Upper lobe of left lung (tissue), 6 donors: ENCODE measurements at regions not wholly inside any gene's neighbourhood (a gene's known extent, or its start where the extent isn't known, plus 50 kb on each side); places are given as distances from the start of the nearest gene placed in this dataset.

Source experiments
- ATAC-seq, 2 donors: fragments of 200-7000 bp; cut with Tn5 transposase; one replicate each; pipeline ENCODE4 v1.9.1; 2022; ENCODE audit warnings: mild to moderate bottlenecking in 2 of 2, moderate library complexity in 2 of 2; ENCODE audit not compliant: low FRiP score in 2 of 2
- DNase-seq, 2 donors: peaks; one replicate each; pipeline ENCODE4 v3.0.0-alpha.2; 2019 to 2020
- H3K27ac ChIP-seq, 4 donors: fragments of 200-600 bp; sonication (generic); one replicate each; pipeline ENCODE4 v1.5.1; 2016 to 2019
- H3K27me3 ChIP-seq, 4 donors: fragments of 200-600 bp; sonication (generic); one replicate each; pipeline ENCODE4 v1.5.1; 2017 to 2019
- H3K36me3 ChIP-seq, 4 donors: fragments of 200-600 bp; sonication (generic); one replicate each; pipeline ENCODE4 v1.5.1; 2016 to 2019
- H3K4me1 ChIP-seq, 4 donors: fragments of 200-600 bp; sonication (generic); one replicate each; pipeline ENCODE4 v1.5.1; 2018 to 2019
- H3K4me3 ChIP-seq, 4 donors: fragments of 200-600 bp; sonication (generic); one replicate each; pipeline ENCODE4 v1.5.1; 2017 to 2019; ENCODE audit warnings: mild to moderate bottlenecking in 2 of 4, moderate library complexity in 1 of 4
- H3K9me3 ChIP-seq, 4 donors: fragments of 200-600 bp; sonication (generic); one replicate each; pipeline ENCODE4 v1.5.1; 2018 to 2019
- CTCF ChIP-seq, 6 experiments: fragments of 450-650 bp in 4 of 6; fragments of 200-600 bp in 2 of 6; sonication (generic) in 2 of 6; IDR thresholded peaks; one replicate each; pipeline ENCODE4 v1.5.1; 2016 to 2019; ENCODE audit warnings: antibody characterized with exemption in 6 of 6
- EP300 ChIP-seq, 4 donors: sonication (generic); formaldehyde crosslinking; IDR thresholded peaks; one replicate each; pipeline ENCODE4 v1.5.1; 2017; ENCODE audit warnings: antibody characterized with exemption in 4 of 4, control low read depth in 2 of 4
- POLR2A ChIP-seq, 4 donors: fragments of 450-650 bp; IDR thresholded peaks; one replicate each; pipeline ENCODE4 v1.5.1; 2016 to 2017; ENCODE audit warnings: antibody characterized with exemption in 4 of 4, mild to moderate bottlenecking in 2 of 4
- POLR2AphosphoS5 ChIP-seq, 2 donors: sonication (generic); formaldehyde crosslinking; IDR thresholded peaks; one replicate each; pipeline ENCODE4 v1.5.1; 2017; ENCODE audit warnings: antibody characterized with exemption in 2 of 2
- WGBS, 2 donors: methylation state at CpG; one replicate each; pipeline ENCODE4 v1.1.5; 2017 to 2018; 5-methylcytosine and 5-hydroxymethylcytosine counted together
- donor health status: DM: no; HTN: no; CAD: no; lungs with moderate emphysema.
- donor health status: DM: no; HTN: yes; CAD: no; lungs with severe emphysema.

- peaks cover 6 to 25% (median 19%) of the 10 kb centered on the region in 4 donors for H3K4me1 ChIP-seq
- DNase-seq (no peak), ATAC-seq (no peak)
- no peaks in the 10 kb centered on the region for H3K36me3 ChIP-seq
- no peak overlapping the region for H3K4me3 ChIP-seq
- no peak for TF ChIP-seq CTCF (IDR thresholded peaks at IDR 0.05)
- no peak for TF ChIP-seq EP300 (IDR thresholded peaks at IDR 0.05)
- TF ChIP-seq POLR2AphosphoS5 (IDR thresholded peaks at IDR 0.05), result no peak
- no peak for TF ChIP-seq POLR2A (IDR thresholded peaks at IDR 0.05)
- H3K27ac ChIP-seq, result no peak overlapping the region
- H3K9me3 ChIP-seq, result no peaks in the 10 kb centered on the region
- H3K27me3 ChIP-seq, result no peaks in the 10 kb centered on the region
- WGBS, 2 donors, result 88 to 92% methylated on average over 7 of the region's 7 CpGs
Measured at GRCh38 chr5:142428036-142428772, 103.4 kb upstream of the SPRY4 start.

- ATAC-seq (no peak), DNase-seq (no peak)
- Histone ChIP-seq H3K9me3 (no peaks in the 10 kb centered on the region), H3K27me3 (no peaks in the 10 kb centered on the region), H3K36me3 (no peaks in the 10 kb centered on the region), H3K27ac (no peak overlapping the region), H3K4me1 (peaks cover 6 to 22% (median 12%) of the 10 kb centered on the region in 4 donors), H3K4me3 (no peak overlapping the region)
- TF ChIP-seq EP300 (IDR thresholded peaks at IDR 0.05), result no peak
- TF ChIP-seq POLR2A (IDR thresholded peaks at IDR 0.05), result no peak
- TF ChIP-seq POLR2AphosphoS5 (IDR thresholded peaks at IDR 0.05), result no peak
- no peak for TF ChIP-seq CTCF (IDR thresholded peaks at IDR 0.05)
- WGBS, 2 donors, result 95 to 97% methylated on average over 6 of the region's 6 CpGs
Measured at GRCh38 chr5:142427529-142427928, 102.7 kb upstream of the SPRY4 start.

- H3K9me3 ChIP-seq, result no peaks in the 10 kb centered on the region
- DNase-seq (no peak), ATAC-seq (no peak)
- 78 to 80% methylated on average over 7 of the region's 7 CpGs for whole genome bisulfite sequencing, 2 donors
- H3K27me3 ChIP-seq, result no peaks in the 10 kb centered on the region
- H3K4me1 ChIP-seq, result peaks cover 4 to 18% (median 10%) of the 10 kb centered on the region in 4 donors
- TF ChIP-seq POLR2AphosphoS5 (IDR thresholded peaks at IDR 0.05) (no peak), CTCF (IDR thresholded peaks at IDR 0.05) (no peak), POLR2A (IDR thresholded peaks at IDR 0.05) (no peak), EP300 (IDR thresholded peaks at IDR 0.05) (no peak)
- H3K36me3 ChIP-seq, result no peaks in the 10 kb centered on the region
- H3K27ac ChIP-seq, result peak overlapping the region in 1 of 4 donors; percentile 59
- no peak overlapping the region for H3K4me3 ChIP-seq
Measured at GRCh38 chr5:142427015-142427364, 102.2 kb upstream of the SPRY4 start.

GRCh38 chr5:142426129-142427014, 101.6 kb upstream of the SPRY4 start:
- H3K27ac ChIP-seq, result peak overlapping the region in 3 of 4 donors; percentile 26 to 59 (median 54)
- 35 to 46% methylated on average over 17 of the region's 17 CpGs for WGBS, 2 donors

More at GRCh38 chr5:142426129-142427014, 101.6 kb upstream of the SPRY4 start:
- peaks cover 4 to 18% (median 10%) of the 10 kb centered on the region in 4 donors for H3K4me1 ChIP-seq
- H3K9me3 ChIP-seq, result no peaks in the 10 kb centered on the region
- no peak overlapping the region for H3K4me3 ChIP-seq
- DNase-seq (no peak), ATAC-seq (no peak)
- H3K36me3 ChIP-seq, result no peaks in the 10 kb centered on the region
- no peaks in the 10 kb centered on the region for H3K27me3 ChIP-seq
- TF ChIP-seq POLR2A (IDR thresholded peaks at IDR 0.05) (no peak), POLR2AphosphoS5 (IDR thresholded peaks at IDR 0.05) (no peak), EP300 (IDR thresholded peaks at IDR 0.05) (no peak), CTCF (IDR thresholded peaks at IDR 0.05) (no peak)
